GM19023 (cell line): ENCODE measurements at regions not wholly inside any gene's neighbourhood (a gene's known extent, or its start where the extent isn't known, plus 50 kb on each side); places are given as distances from the start of the nearest gene placed in this dataset.
"Not testable (repeated sequence)": the region's sequence is repeated elsewhere in the genome, so short reads cannot be mapped to it uniquely, and the experiment has no call there.

Source experiments
- ATAC-seq: cut with Tn5 transposase; IDR thresholded peaks from one replicate; pipeline ENCODE4 v1.9.1; 2021; ENCODE audit warnings: mild to moderate bottlenecking, moderate library complexity; ENCODE audit not compliant: unreplicated experiment

- peak; percentile 77 for ATAC-seq
These were observed 99.1 kb upstream of the NAP1L1 start for GRCh38 chr12:76183459-76184186.

DNA sequence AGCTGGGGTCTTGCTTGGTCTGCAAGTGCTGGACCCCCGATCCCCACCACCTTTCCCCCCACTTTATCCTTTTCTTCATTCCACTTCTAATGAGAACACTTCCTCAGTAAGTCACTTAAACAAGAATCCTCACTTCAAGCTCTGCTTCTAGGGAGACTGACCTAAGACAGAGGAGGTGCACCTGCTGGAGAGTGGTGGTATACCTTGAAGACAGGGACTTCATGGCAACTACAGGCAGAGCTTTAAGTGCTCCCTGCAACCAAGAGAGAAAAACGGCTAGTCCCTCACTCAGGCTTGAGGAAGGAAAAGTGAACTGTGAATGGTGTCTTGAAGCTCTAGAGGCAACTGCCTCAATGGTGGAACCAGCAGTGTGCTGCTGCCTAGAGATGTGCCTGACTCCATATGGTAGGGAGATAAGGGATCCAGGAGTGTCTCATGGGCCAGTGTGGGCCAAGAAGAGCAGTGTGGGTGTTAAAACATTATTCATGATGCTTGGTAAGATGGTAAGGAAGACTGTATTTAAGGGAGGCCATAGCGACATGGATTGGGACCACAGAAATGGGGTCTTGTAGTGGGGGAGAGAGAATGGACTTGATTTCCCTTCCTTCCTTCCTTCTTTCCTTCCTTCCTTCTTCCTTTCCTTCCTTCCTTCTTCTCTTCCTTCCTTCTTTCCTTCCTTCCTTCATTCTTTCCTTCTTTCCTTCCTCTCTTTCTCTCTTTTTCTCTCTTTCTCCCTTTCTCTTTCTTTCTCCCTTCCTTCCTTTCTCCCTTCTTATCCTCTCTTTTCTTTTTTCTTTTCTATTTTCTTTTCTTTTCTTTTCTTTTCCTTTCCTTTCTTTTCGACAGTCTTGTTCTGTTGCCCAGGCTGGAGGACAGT is 96.2 kb upstream of the NAP1L1 start:
- no peak for ATAC-seq

DNA sequence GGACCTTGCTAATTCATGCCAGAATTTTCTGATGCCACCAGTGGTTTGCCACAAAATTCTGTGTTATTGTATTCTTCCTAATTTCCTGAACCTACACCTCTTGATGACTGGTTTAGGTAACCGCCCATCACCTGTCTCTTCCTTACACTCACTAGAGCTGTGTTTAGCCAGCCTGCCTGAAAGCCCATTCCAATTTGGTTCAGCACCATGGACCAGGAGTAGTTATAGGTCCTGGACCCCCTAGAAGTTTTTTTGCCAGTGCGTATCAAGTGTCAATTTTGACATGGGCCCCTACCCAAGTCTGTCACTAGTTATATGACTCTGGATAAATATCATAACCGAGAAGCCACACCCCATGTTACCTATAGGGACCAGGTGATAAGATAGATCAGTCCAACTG is 94.0 kb upstream of the NAP1L1 start:
- ATAC-seq: no peak

GRCh38 chr12:76177821-76178220 is 93.3 kb upstream of the NAP1L1 start:
- ATAC-seq: no peak

- ATAC-seq: no peak
These were observed 92.5 kb upstream of the NAP1L1 start for GRCh38 chr12:76176940-76177339.

DNA sequence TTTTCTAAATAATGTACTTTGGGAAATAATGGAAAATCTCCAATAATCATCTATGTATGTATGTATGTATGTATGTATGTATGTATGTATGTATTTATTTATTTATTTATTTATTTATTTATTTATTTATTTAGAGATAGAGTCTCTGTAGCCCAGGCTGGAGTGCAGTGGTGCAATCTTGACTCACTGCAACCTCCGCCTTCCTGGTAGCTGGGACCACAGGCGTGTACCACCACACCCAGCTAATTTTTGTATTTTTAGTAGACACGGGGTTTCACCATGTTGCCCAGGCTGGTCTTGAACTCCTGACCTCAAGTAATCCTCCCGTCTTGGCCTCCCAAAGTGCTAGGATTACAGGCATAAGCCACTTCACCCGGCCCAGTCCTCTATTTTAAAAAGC is 91.5 kb upstream of the NAP1L1 start:
- not testable (repeated sequence) for ATAC-seq

- no peak for ATAC-seq
These were observed 89.3 kb upstream of the NAP1L1 start for GRCh38 chr12:76173756-76174155.

- peak; percentile 98 for ATAC-seq
These were observed 74.2 kb upstream of the NAP1L1 start for GRCh38 chr12:76158518-76159321.

DNA sequence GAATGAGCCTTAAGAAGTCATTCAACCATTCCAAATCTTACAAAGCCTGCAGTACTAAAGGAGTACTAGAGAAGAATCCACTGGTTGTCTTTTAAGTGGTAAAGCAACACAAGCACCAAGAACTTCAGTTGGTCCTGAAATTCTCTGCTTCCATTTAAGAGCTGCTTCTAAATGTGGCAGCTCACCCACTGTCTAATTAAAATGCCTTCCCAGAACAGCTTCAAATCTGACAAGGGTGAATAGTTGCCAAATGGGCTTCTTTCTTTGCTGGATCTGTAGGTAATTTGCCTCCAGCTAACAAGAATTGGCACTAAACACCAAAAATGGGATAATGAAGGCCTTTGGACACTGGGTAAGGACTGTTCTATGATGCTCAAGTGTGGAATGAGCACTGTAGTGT is 72.2 kb upstream of the NAP1L1 start:
- no peak for ATAC-seq

- ATAC-seq: no peak
These were observed 71.8 kb upstream of the NAP1L1 start for GRCh38 chr12:76156314-76156713.

DNA sequence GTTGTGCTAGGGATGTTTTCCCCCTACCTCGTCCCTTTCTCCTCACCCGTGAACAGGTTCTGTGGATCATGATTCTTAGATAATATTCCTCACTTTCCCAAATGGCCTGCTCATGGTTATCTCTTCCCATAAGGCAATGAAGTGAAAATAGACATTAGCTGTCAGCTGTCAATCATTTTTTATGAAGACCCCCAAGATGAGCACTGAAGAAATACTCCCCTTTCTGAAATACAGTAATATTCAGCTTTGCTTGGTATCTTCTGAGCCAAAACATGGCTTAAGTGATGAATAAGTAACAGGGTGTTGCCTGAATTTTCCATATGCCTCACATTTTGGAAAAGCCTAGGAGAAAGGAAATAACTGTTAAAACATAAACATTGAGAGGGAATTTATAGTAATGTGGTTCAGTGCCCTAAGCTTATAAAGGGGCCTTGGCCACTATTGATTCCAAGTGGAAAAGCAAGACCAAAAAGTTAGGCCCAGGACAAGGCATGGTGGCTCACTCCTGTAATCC is 70.7 kb upstream of the NAP1L1 start:
- no peak for ATAC-seq

DNA sequence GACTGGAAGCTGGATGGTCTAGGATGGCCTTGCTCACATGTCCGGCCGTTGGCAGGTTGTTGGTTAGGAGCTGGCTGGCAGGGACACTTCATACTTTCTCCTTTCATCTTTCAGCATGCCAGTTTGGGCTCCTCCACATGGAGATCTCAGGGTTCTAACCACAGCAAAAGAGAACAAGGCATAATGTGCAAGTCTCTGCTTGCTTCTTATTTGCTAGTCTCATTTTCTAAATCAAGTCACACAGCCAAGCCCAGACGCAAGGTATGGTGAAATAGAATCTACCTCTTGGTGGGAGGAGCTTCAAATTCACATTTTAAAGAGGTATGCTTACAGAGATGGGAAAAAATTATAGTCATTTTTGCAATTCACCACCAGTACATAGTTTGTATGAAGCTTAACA is 69.1 kb upstream of the NAP1L1 start:
- no peak for ATAC-seq

DNA sequence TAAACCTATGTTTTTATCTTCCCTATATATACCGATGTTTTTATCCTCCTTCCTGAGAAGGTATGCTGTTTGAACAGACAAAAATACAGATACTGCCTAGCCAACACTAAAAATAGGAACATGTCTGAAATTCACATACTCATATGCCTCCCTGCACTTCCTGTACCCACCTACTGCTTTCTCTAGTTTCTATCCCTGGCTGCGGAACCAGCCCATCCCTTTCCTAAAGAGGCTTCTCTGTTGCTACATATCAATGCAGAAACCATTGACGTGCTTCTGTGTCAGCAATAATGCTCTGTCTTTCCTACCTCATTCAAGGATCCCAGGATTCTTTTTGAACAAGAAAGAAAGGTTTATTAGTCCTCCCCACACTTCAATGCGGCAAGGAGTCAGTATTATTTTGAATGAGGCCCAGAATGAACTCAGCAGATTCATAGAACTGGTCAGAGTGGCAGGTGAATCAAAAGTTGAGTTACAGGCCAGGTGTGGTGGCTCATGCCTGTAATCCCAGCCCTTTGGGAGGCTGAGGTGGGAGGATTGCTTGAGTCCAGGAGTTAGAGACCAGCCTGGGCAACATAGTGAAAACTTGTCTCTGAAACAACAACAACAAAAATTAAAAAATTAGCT is 67.8 kb upstream of the NAP1L1 start:
- ATAC-seq: peak; percentile 80

- ATAC-seq: no peak
These were observed 59.7 kb upstream of the NAP1L1 start for GRCh38 chr12:76144245-76144549.

GRCh38 chr12:76143343-76144244 is 59.1 kb upstream of the NAP1L1 start:
- ATAC-seq: peak; percentile 98

GRCh38 chr12:76142305-76142704 is 57.8 kb upstream of the NAP1L1 start:
- ATAC-seq: no peak

DNA sequence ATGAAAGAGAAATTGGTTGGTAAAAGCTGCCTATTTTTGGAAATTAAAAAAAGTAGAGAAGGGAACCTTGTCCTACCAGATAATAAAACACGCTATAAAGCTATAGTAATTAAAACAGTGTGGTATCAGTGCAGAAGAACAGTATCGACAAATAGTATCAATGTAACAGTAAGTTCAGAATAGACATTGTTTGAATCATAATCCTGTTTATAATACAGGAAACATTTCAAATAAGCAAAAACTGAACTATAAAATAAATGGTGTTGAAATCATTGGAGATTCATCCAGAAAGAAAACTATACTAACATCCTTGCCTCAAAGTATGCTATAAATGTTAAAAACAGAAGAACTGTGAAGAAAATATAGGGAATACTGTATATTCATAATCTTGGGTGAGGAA is 54.2 kb upstream of the NAP1L1 start:
- no peak for ATAC-seq

DNA sequence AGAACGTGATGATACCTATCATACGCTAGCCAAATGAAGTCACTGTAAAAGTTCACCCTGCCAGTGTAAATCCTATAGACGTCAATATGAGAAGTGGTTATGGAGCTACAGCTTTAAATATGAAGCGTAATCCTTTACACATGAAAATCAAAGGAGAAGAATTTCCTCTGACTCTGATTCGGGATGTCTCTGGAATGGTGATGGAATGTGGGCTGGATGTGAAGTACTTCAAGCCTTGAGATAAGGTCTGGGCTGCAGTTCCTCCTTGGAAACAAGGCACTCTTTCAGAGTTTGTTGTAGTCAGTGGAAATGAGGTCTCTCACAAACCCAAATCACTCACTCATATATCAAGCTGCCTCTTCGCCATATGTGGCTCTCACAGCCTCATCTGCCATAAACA is 53.1 kb upstream of the NAP1L1 start:
- ATAC-seq: no peak

GRCh38 chr12:76135456-76135855 is 51.0 kb upstream of the NAP1L1 start:
- no peak for ATAC-seq
